ENCODE measurements at regions not wholly inside any gene's neighbourhood (a gene's known extent, or its start where the extent isn't known, plus 50 kb on each side); places are given as distances from the start of the nearest gene placed in this dataset.

DNA sequence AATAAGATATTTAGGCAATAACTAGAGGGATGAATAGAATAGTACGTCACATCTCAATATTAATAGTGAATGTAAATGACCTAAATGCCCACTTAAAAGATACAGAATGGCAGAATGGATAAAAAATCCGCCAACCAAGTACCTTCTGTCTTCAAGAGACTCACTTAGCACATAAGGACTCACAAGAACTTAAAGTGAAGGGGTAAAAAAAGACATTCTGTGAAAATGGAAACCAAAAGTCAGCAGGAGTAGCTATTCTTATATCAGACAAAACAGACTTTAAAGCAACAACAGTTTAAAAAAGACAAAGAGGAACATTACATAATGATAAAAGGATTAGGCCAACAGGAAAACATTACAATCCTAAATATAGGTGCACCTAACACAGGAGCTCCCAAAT is 56.7 kb upstream of the DSC1 start:
- TF ChIP-seq, protein P1, sequence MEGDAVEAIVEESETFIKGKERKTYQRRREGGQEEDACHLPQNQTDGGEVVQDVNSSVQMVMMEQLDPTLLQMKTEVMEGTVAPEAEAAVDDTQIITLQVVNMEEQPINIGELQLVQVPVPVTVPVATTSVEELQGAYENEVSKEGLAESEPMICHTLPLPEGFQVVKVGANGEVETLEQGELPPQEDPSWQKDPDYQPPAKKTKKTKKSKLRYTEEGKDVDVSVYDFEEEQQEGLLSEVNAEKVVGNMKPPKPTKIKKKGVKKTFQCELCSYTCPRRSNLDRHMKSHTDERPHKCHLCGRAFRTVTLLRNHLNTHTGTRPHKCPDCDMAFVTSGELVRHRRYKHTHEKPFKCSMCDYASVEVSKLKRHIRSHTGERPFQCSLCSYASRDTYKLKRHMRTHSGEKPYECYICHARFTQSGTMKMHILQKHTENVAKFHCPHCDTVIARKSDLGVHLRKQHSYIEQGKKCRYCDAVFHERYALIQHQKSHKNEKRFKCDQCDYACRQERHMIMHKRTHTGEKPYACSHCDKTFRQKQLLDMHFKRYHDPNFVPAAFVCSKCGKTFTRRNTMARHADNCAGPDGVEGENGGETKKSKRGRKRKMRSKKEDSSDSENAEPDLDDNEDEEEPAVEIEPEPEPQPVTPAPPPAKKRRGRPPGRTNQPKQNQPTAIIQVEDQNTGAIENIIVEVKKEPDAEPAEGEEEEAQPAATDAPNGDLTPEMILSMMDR (IDR thresholded peaks at IDR 0.05): no peak
- no peak for TF ChIP-seq POLR2A (IDR thresholded peaks at IDR 0.05)
